Activated effector memory CD4-positive, alpha-beta T cell treated with anti-CD3 and anti-CD28 coated beads, Interleukin-2, amount 50 U/mL, for 16 hours (primary cell): ENCODE measurements at regions not wholly inside any gene's neighbourhood (a gene's known extent, or its start where the extent isn't known, plus 50 kb on each side); places are given as distances from the start of the nearest gene placed in this dataset.

Experiments used
- DNase-seq: peaks from one replicate; pipeline ENCODE4 v3.0.0-alpha.2; 2020

DNA sequence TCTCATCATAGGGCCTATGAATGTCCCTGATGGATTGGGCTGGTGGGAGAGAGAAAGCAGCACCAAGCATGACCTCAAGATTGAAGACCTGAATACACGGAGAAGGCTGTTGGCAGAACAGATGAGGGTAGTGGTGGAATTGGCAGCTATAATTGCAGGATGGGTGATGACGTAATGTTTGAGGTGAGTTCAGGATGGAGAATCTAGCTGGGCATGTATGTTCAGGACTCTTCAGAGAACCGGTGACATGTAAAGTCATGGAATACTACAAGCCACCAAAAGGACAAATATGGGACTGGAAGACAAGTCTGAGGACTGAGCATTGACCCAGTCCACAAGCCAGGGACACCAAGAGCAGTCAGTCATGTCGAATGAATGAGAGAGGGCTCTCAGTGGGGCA is 999.8 kb upstream of the TMEM132C start:
- no peak for DNase-seq

DNA sequence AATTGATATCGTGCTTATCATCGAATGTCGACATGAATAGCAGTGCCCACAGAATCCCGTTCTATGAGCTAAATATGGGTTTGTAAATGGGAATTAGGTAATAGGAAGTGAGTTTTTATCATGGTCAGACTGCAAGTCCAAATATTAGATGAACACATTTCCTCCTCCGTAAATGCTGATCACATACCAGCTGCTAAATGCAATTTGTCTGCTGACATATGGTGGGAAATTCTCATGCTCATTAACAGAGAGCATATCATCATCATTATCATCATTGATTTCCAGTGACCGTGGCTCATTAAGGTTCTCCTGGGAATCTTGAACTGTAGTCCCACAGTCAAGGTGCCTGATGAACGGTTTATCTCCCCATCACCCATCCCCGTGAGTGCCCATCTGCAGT is 998.8 kb upstream of the TMEM132C start:
- DNase-seq = no peak

DNA sequence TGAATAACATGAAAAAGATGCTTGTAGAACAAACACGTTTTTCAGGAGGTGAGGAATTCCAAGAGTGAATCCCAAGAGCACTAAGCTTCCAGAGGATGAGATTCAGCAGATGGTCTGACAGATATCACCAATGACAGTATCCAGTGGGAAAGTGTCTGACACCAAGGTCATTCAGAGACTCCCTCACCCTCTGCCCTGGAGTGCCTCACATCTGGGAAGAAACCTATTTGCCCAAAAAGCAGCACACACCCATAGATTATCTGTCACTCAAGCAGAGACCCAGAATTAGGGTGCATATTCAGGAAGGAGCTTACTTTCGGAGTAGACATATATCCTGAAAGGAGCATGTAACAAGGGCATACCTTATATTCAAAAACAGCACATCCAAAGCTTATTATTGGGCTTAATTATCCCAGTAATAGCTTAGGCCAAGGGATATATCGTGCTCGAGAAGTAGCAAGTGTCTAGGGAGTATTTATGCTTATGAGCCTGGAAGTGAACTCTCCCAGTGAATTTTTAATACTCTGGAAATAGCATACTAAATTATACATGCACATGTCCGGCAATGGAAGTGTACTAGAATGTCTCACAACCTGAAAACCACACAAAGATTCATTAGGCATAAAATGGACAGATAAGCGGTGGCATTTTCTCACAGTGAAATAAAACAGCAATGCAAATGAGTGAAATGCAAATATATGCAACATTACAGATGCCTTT is 998.1 kb upstream of the TMEM132C start:
- DNase-seq = no peak

DNA sequence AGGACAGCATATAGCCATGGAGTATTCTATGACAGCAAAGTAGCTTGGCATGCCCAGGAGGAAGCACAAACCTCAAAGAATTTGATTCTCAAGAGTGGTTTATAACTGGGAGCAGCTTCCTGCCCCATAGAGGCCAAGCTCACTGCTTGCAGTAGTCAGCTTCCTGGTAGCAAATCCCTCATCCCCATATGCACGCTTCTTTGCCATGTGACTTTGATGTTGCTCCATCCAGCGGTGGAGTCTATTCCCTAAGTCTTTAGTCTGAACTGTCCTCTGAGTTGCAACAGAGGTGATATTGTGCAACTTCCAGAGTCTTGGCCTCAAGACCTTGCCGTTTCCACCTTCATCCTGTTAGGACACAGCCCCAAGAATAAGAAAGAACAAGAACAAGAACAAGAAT is 996.8 kb upstream of the TMEM132C start:
- DNase-seq = no peak

DNA sequence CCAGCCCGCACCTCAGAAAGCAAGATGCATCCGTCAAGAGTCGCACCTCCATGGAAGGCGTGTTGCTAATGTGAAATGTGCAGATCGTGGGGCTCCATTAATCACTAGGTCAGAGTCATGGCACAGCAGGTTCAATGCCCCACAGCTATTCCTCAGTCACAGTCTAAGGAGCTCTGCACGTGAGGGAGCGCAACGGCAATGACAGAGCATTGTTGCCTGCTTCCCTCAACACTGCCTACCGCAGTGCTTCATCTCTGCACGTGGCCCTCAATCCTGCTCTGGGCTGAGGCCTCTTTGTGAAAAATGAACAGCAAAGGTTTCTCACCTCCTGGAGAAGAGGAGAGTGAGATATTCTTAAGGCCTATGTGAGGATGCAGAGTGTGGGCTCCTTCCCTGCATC is 995.2 kb upstream of the TMEM132C start:
- no peak for DNase-seq

DNA sequence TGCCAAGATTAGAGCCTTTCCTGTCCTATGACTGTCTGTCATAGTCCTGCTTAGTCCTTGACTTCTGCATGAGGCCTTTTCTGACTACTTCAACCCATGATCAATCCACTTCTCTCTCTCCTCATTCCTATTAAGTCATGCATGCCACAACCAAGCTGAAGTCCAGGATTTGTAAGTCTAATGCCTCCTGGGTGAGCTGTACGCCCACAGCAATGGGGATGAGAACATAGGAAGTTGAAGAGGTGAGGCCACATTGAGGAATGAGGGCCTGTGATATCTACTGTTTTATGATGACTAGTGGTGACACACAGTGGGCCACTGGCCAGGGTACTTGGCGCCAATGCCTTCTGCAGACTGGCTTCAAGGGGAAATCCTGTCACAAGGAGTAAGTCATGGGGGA is 994.1 kb upstream of the TMEM132C start:
- no peak for DNase-seq

DNA sequence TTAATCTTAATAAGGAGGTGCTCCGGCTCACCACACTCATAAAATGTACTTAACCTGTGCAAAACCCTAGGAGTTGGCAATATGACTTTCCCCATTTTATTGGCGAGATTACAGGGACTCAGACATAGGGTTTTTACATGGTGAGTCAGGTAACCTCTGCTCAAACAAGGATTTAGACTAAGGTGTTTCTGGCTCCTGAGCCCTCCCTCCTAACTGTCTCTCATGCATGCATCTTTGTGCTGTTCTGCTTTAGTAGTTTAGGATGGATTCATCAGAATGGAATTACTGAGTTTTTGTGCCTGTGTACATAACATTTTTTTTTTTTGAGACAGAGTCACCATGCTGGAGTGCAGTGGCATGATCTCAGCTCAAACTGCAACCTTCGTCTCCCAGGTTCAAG is 993.3 kb upstream of the TMEM132C start:
- DNase-seq = no peak

DNA sequence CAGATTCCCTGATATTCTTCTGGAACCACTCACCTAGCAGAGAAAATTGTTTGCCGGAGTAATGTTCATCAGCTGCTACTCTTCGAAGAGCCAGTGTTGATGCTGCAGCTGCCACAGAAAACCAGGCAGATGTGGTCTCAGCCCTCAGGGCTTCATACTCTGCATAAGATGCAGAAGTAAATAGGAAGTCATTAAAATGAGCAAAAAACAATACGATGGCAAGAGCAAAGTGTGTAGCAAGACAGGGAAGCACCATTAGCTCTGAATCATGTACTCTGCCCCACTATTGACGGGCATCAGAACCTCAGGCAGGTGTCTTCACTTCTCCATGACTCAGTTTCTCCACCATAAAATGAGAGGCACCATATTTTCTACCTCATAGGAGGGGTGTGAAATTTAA is 991.6 kb upstream of the TMEM132C start:
- no peak for DNase-seq

DNA sequence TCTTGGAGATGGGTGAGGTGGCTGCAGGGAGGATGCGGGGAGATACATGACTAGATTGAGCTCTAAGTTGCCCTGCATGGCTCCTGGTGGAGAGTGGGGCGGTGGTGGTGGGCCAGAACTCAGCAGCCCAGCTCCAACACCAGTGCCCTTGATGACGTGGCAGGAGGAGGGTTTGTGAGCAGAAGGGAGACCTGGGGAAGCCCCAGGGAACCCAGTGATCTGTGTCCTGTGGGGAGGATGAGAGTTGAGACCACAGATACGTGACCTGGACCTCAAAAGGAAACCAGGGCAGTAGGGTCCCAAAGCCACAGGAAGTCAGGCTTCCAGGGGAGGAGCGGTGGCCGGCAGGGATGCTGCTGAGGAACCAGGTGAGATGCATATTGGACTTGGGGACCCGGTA is 989.1 kb upstream of the TMEM132C start:
- no peak for DNase-seq

DNA sequence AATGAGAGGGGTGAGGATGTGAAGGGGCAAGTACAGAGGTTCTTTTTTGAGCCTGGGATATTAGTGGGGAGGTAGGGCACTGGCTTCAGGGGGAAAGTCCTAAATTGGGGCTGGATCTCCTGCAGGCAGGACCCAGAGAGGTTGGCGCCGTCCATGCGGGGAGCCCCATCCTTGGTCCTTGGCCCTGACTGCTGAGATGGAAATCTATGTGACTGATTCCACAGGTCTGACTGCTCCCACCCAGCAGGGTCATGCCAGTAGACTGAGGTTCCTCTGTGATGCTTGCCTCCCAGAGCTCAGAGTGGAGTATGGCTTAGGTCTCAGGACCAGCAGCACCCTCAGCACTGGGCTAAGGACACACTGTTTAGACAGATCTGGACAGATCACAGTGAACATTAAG is 988.6 kb upstream of the TMEM132C start:
- DNase-seq = no peak

DNA sequence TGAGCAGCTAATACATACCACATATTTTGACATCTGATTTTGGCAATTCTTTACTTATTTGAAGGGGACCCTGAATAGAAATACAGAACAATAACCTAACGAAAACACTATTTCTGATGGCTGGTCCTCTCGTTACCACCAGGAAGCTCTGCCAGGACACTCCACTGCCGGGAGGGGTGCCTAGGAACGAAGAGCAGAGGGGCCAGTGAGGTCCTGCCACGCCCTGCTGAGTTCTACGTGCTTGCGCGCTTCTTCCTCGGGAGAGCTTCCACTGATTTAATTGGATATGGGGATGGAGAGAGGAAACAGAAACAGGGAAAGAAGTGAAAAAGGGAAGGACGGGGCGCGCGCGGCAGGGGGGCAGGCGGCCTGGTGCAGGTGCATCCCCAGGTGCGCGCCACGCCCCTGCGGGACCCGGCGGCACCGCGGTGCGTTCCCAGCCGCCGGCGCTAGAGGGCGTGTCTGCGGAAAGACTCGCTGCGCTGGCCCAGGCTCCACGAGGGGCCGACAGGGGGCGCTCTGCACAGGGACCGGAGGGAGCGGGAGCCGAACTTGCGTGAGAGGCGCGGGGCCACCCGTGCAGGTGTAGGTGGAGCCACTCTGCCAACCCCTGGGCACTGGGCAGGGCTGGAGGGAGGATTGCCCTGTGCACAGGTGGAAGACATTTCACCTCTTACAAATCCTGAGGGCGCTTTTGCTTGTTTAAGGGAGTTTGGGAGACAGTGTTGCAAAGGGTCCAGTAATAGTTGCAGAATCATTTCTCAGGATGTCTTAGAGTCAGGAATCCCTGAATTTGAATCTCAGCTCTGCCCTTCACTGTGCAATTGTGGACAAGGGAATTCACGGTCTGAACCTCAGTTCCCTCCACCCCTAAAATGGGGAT is 986.3 kb upstream of the TMEM132C start:
- DNase-seq = peak; percentile 89

DNA sequence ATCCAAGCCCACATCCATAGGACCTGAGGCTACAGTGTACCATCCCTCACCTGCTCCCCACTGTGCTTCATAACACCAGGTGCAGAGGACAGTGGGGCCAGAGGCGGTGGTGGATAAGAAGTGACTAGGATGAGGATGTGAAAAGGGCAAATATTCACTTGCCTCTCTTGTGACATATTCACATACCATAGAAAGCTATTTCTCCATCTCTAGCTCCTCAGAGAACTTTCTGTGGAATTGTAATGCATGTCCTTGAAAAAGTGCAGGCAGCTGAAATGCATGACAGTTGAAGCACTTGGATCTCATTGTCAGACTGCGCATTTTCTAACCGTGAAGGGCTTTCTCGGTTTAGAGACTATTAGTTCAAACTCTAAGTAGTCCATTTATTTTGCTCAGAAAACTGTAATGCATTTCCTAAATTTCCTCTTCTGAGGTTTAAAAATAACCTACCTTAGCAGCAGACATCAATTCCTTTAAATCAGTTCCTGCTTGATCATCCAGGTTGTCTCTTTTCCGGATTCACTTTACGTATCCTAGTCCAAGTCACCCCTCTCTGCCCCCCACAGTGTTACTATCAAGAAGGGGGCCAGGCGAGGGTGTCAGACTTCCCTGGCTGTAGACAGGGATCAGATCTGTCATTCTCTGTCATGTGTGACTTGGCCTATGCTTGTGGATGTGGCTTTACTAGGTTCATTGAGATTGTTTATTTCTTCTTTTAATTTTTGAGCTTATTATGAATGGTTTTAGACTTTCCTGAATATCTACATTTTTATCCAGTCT is 984.0 kb upstream of the TMEM132C start:
- DNase-seq = peak; percentile 52

DNA sequence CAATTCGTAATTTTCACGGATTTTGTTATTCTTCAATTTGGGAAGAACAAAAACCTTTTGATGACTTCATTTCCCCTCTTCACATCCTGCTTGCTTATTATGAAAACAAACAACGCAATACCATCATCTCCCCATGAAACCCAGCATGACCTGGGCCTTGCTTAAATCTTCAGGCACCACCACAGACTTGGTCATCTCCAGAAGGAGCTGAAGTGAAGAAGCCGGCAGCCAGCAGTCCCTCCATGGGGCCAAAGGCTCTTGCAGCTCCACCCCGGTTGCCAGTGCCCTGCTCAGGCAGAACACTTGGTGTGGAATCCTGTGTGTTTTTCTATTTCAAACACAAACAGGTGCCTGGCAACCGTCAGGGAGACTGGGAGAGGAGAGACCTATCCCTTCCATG is 982.9 kb upstream of the TMEM132C start:
- peak; percentile 21 for DNase-seq

DNA sequence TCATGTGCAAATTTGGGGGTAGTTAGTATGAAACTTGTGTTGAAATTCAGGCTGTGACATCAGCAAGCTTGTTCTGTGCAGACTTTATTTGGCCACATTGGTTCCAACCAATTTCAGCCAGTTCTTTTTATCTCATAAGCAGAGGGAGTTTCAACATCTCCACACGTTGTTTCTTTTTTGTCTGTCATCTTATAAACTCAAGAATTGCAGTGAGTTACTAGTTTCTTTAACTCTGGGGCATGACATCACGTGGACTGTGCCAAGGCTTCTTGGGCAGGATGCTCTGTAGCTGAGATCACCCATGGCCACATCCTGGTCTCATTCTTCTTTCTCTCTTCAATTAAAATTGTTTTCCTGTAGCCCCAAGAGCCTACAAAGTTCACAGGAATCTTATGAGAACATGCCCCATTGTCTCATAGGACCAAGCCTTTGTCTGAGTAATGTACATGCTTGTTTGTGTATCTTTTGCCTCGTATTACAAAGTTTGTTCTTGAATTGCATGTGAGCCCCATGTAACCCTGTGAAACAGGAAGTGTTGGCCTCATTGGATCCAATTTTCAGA is 982.0 kb upstream of the TMEM132C start:
- peak; percentile 4 for DNase-seq

DNA sequence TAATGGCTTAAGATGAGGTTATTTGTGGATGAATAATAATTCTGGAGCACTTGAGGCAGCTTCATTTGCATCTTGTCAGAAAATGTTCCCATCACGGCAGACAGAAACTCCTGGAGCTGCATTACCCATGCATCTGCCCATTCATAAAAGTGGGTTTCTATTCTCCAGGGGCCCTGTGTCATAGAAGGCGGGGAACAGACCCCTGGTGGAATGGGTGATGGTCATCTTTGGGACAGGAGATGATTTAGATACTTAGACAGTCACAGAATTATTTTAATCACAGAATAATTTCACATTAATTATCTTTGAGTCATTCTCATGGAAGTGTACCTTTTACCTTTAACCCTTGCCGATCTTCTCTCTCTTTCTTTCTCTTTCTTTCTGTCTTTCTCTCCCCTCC is 980.7 kb upstream of the TMEM132C start:
- no peak for DNase-seq

DNA sequence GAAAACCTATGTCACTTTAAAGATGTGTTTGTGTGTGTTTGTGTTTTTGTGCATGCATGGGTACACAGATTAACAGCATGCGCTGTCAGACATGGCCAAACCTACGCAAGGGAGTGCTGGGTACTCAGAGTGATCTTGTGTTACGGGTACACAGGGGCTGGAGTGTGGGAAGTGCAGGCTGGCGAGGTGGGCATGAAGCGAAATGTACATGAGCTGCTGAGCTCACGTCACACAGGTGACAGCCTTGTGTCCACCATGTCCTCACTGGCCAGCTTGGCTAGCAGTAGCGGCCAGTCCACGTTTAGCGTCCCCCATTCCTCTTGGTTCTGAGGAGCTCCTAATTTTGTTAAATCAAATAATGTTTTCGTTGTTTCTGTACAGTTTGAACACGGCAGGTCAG is 979.7 kb upstream of the TMEM132C start:
- peak; percentile 36 for DNase-seq

DNA sequence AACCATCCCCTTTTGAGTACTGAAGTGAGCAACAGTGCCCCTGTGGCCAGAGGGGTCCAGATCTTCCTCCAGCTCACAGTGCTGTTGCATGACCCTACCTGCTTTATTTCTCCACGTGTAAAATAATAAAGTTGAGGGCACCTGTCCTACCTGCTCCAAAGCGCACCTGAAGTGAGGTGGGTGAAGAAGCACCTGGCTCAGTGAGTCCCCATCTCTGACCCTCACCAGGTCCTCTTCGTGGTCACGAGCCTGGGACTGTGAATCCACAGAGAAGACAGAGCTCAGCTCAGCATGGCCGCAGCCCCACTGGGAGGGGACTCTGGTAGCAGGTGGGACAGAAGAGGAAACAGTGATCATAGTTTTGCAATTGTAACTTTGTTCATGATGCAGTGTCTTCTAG is 976.7 kb upstream of the TMEM132C start:
- no peak for DNase-seq

DNA sequence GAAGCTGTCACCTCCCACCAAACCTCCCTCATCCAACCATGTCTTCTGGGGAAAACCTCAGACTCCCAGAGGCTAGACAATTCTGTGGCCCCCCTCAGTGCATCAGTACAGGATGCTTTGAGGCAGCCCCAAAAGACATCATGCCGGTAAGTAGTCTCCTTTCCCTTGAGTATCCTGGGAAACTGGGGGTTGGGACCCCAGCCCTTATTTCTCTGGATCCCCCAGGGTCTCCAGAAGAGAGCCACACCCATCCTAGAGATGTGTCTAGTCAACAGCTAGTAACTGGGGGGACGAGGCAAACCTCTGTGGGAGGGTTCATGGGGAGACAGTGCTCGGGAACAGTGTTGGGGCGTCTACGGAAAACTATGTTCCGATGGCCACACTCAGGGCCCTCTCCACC is 974.2 kb upstream of the TMEM132C start:
- DNase-seq = no peak

DNA sequence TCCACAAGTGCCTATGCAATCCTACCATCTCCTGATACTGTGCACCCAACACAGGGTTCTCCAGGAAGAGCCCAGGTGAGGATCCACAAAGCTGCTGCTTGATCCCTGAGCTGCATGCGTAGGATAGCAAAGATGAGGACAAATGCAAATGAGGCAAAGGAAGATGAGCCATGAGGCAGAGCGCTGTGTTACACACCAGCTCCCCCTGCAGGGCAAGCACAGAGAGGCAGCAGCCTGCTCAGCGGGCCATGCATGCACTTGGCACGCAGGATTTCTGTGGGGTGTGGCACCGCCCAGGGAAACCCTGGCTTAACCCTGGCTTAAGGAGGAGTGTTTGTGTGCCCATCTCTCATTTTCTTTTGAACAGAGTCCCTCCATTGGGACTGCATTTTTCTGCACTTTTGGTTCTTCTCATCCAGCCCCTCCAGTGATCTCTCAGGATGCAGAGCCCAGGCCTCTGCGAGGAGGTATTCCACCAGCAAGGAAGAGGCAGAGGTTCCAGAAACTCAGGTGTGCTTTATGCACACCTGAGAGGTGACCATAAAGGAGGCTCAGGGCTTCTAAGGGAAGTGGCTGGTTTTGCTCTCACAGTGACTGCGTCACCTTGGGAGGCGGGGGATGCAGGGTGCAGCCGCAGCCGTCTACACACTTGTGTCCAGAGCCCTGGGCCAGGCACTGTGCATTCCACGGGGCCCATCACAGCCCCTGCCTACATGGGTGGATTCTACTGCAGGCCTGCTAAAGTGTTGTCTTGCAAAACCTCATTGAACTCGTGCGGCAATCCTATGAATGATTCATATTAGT is 973.3 kb upstream of the TMEM132C start:
- peak; percentile 76 for DNase-seq

DNA sequence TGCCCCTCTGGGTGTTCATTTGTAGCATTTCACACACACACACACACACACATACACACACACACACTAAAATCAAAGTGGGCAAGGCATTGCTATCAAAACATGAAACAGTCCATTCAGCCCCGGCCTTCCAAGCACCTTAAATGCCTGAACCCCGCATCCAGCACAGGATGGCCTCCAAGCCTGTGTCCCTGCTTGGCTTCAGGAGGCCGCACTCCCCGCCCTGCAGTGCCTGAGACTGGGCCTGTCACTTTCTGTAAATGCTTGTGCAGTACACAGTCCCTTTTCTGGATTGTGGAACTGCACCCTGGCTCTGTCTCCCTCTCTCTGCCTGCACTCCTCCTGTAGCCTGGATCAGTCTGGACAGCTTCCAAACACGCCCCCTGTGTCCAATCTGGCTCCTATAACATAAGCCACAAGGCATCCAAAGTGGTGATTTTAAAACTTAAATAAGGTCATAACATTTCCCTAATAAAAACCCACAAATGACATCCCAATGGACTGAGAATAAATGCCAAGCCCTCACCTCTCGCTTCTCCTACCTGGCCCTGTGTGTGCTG is 972.2 kb upstream of the TMEM132C start:
- DNase-seq = no peak

DNA sequence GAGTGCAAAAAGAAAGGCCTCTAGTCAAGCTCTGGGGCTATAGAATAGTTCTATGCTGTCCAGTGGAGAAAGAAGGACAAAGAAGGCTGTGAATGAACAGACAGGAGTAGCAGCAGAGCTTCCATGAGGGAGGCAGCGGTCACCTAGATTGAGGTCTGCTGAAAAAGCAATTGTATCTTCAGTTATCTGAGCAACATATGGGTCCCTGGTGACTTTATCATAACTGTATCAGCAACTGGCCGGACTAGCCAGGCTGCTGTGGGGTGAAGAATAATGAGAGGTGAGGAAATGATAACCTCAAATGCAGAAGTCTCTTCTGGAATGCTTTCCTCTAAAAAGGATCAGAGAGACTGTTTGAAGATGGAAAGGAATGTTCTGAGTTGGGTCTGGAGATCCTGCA is 971.3 kb upstream of the TMEM132C start:
- DNase-seq = no peak

DNA sequence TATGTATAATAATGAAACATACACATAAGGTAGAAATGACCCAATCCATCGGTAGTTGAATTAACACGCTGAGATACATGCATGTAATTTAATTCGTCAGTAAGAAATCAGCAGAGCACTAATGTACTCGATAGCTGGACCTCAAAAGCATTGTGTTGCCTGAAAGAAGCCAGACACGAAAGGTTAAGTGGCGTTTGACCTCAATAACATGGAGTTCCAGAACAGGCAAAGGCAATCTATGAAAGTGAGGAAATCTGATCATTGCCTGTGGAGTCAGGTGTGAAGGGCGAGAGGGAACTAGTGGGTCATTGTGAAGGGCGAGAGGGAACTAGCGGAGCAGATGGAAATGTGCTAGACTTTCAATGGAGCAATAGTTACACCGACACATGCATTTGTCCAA is 970.4 kb upstream of the TMEM132C start:
- peak; percentile 4 for DNase-seq
